SW 1271 (cell line): ENCODE measurements at regions not wholly inside any gene's neighbourhood (a gene's known extent, or its start where the extent isn't known, plus 50 kb on each side); places are given as distances from the start of the nearest gene placed in this dataset.

Experiments used
- DNase-seq, 2 experiments: peaks; one replicate each; lab custom pipeline; 2025; lab: John Stamatoyannopoulos, UW

DNA sequence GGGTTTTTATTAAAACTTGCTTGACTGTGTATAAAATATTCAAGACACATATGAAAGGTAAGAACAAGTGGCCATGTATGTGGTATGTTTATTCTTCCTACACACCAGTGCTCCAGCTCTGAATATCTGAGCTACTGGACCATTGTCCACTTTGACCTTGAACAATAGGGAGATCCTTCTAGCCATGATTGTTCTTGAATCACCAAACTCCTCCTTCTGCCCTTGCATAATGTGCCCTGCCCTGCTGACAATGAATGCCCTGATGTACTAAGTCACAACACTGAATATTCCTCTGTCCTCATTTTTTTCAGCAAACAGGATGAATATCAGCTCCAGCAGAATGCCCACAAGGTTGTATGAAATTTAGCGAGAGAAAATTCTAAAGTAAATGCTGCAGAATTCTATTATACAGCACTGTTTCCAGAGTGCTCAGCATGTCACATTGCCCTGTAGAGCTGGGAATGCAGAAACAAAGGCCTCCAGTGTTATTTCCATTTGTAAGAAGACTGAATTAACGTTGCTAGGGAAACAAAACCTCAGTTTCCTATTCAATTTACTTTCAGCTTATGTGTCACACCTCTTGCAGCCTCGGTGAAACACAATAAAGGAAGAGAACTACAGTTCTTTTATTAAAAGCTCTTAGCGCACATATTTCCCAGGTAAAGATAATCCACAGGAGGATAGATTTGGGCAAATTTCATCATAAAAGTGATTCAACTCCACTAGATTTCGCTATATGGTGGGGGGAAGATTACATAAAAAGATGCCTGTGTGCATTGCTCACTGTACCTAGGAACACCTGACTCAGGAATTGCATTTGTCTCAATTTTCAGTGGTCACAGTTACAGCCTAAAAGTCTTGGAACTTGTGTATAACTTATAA lies 187.4 kb upstream of the ATP1B1 start:
- no peak for DNase-seq

DNA sequence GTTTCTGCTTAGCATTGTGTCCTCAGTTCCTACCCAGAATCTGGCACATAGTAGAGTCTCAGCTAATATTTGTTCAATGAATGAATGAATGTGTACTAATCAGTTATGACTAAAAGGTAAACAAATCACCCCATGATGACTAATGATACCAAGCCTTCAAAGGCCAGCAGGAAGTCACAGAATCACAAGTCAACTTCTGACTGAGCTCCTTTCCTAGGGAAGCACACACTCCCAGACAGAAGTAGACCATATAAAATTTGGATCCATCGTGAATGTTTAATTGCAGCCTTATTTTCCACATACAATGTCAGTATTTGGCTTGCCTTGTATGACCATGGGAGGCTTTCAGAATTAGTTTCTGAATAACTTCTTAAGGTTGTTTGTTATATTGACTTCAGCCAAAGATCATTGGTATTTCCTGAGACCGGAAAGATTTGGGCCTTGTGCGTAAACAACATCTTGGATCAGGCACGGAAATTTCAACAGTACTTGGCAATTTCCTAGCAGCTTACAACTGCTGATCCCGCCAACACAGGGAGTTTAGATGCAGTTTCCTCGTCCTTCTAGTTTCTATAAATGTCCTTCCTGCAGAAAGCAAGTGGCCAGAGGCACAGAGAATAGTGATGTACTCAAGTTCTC lies 185.9 kb upstream of the ATP1B1 start:
- no peak for DNase-seq

DNA sequence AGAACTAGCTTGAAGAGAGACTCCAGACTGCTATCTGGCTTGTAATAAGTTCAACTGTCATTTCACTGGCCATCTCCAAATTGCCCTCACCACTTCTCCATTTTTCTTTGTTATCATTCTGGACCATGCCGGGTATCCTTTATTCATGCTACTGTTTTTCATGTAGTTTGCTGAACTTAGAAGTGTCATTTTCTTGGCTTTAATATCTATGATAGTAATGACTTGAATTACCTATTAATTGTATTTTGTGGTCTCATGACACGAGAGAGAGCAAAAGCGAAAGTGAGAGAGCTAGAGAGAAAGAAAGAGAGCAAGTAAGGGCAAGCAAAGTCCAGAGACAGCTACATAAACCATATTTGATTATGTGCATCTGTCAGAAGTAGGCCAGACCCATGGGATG lies 184.9 kb upstream of the ATP1B1 start:
- no peak for DNase-seq

DNA sequence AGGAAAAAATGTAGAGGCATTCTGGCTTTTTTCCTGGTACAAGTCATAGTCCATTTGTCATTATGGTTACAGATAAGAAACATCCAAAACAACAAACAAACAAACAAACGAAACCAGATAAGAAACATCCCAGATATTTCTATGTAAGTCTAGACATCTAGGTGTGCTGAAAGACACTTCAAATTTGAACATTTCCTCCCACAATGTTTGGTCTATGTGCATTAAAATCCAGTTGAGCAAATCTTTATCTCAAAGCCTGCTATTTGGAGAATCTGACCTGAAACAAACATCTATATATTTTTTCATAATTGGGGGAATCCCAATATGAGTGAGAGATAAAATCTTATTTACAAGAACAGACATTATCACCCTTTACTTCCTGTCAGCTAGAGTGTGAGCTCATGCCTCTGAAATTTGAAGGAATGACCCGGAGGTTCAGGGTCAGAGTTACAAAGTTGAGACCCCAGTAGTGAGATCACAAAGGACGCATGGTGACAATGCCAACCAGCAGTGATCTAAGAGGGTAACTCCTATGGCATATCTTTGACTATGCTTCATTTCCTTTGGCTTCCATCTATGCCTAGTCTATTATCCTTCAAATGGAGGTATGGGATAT lies 182.9 kb upstream of the ATP1B1 start:
- no peak for DNase-seq

DNA sequence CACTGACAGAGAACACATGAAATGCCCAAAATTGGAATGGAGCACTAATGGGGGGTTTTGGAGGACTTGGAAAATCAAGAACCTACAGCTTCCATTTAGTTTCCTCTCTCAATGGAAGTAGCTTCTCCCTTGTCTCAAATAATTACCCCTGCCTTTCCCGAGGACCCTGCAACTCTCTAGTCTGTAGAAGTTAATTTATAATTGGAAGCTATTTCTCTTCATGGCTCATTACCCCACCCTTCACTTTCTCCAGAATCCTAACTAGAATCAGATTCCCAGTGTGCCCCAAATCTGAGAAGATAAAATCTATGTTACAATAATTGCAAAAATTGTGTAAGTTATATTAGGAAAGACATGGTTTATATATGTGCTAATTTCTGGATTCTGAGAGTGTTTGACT lies 181.5 kb upstream of the ATP1B1 start:
- no peak for DNase-seq

DNA sequence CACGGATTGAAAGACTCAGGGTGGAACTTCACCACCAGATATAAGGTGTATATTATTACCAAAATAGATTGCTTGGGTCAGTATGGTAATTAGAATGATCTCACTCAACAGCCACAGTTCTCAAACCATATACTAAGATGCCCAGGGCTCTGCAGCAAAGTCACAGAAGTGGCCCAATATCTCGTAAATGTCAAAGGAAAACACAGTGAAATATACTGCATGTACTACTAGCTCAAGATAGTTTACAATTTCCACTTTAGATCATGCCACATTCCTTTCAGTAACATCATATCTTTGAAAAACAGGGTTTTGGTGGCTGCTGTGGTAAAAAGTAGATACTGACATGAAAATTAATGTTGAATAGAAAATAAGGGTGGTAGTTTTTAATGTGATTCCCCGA lies 180.3 kb upstream of the ATP1B1 start:
- DNase-seq: no peak

DNA sequence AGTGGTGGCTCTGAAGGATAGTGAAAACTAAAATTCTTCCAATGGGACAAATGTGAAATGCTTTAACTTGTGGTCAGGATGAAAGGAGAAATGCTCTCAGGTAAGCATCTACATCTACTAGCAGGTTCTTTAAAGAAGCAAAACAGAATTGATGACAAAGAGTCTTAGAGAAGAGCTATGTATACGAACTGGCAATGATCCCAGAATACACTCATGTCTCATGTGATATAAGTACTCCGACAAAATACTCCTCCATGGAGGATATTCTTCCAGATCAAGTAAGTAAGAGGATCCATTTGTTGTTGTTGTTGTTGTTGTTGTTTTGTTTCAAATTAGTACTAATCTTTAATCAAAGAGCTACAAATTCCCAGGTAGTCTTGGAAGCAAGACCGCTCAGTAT lies 174.0 kb upstream of the ATP1B1 start:
- DNase-seq: no peak

DNA sequence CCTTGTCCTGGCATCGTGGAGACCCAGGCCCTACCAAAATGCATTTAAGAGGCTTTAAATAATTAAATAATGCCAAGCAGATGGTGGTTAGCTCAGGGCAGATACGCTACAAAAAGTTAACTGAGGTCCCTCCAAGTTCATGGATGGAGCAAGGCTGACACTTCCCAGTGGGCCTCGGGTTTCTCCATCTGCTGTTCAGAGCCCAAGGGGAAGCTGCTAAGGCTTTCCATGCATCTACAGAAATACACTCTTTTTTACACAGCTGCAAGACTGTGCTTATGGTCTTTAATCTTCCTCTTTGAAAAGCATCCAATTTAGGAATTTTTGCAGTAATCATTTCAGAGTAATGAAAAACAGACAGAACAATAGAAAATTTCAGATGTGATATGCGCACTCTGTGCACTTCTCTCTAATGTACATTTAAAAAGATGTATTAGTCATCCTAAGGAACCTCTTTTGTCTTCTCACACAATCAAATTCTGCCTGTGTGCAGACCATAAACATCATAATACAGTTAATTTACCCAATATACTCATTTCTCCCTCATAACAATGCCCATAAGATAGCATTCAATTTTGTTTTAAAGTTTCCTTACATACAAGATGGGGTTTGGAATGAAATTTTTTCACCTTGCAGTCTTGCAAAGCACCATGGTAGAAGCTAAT lies 173.2 kb upstream of the ATP1B1 start:
- no peak for DNase-seq

DNA sequence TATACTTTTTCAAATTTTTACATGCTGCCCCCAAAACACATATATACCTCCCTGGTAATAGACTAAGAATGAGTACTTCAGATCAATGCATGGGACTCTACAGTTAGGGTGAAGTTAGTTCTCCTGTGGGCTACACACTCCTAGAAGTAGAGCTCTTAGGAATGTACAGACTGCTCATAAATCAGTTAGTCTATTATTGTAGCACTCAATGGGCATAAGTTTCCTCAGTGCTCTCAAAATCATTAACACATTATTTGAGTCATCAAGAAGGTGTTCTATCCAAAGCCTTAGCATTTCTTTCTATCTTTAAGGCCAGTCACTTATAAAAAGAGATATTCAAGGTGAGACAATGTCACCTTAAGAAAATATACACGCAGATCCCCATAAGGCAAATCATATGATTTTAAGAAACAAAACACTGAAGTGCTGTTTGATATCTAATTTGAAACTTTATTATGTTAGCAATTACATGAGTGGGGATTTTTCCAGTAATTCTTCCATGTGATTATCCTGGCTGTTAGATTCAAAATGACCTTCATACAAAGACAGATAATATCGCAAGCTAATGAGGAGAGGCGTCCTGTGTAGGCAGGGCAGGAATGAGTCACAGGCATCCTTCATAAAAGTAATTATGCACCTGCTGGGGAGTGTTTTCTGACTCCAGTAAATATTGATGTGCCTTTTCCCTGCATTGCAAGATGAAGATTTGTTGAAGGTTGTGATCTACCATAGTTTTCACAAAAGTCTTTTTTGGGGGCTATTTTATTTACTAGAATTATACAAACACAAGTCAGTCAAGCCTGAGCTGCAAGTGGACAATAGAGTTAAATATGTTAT lies 167.2 kb upstream of the ATP1B1 start:
- DNase-seq: no peak

DNA sequence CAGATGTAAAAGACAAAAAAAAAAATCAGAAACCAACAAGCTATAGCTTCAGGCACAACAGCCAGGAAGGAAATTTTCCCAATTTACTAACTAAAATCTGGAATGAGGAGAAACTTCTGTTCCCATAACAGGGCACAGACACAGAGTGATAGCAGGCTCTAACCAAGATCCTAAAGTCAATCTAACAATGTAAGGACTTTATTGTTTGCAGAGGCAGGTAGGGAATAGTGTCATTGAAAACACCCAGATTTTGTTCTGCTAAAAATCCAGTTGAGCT lies 166.6 kb upstream of the ATP1B1 start:
- DNase-seq: no peak

DNA sequence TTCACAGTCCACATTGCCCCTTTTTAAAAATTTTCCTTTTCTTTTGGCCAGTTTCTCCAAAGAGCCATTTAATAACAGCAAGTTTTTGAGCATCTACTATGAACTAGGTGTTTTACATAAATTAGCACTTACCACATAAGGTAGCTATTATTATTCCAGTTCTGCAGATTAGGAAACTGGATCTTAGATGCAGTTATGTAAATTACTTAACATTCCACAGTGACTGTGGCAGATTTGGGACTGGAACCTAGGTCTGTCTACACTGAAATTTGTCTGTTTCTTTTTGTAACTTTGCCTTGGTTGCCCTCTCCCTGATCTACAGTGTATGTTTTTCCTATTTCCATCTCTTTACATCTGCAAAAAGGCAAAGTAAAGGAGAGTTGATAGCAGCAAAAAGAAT lies 164.8 kb upstream of the ATP1B1 start:
- no peak for DNase-seq

DNA sequence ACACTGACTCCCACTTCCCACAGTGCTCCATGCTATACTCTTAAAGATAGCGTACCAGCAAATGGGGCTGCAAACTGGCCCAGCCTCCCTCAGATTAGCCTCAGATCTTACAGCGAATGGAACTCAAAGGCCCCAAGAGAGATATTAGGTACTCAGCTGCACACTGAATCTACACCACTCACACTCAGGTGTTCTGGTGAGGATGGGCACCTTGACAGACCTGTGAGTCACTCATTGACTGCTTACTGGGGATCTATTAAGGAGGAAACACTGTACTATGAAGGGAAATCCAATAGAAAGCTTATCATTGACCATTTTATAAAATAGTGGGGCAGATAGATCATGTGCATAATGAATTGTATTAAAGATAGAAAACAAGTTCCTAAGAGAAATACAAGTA lies 164.3 kb upstream of the ATP1B1 start:
- DNase-seq: no peak

DNA sequence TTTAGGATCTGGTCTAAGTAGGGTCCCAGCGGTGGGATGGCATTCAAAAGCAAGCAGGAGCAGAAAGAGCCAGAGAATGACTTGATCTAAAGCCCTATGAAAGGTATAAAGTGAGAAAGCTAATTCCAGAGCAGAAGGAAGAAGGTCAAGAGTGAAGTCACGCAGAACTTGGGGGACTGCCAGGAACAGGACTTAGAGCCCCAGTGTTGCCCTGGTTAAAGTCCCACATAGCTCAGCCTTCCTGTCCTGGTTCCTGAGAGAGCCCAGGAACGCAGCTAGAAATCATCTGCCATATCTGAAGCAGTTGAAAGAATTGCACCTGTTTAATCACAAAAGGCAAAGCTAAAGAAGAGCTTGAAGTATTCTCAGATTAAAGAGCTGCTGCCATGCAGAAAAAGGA lies 160.6 kb upstream of the ATP1B1 start:
- DNase-seq: no peak

DNA sequence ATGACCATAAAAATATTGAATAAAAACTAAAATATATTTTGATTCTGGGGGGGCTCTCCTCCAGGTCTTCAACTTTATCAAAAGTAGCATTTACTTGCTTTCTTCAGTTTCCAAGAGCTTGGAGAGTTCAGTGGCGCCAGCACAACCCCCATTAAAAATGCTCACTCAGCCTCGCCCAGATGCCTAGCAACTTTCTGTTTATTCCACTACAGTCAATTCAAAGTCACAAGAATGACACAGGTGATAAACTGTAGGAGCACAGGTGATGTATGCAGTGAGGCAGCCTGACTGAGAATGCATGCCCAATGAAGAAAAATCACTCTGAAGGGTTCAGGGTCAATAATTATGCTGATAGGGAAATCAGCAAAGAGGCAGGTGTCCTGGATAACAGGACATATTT lies 159.4 kb upstream of the ATP1B1 start:
- DNase-seq: no peak

DNA sequence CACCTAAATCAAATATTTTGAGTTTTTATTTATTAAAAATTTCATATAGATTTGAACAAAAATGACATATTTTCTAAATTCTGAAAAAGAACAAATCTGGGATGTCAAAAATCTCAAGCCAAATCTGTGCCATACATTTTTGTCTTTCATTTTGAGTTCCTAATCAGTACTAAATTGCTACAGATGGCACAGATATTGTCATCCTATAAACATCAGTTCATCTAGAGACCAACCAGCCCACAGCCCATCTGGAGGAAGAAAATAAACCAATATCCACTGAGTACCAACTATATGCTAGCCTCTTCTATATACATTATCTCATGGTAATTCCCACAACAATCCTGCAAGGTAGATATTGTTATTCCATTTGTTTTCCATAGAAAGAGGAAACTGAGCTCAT lies 156.8 kb upstream of the ATP1B1 start:
- no peak for DNase-seq

DNA sequence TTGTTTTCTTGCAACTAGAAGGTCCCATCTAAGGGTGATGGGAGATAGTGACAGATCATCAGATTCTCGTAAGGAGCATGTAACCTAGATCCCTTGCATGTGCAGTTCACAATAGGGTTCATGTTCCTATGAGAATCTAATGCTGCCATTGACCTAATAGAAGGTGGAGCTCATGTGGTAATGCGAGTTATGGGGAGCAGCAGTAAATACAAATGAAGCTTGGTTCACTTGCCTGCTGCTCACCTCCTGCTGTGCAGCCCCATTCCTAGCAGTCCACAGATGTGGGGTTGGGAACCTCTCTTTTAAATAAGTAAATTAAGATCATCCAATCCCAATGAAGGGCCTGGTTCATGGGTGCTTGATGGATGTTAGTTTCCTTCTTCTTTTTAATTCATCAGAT lies 148.7 kb upstream of the ATP1B1 start:
- DNase-seq: no peak

DNA sequence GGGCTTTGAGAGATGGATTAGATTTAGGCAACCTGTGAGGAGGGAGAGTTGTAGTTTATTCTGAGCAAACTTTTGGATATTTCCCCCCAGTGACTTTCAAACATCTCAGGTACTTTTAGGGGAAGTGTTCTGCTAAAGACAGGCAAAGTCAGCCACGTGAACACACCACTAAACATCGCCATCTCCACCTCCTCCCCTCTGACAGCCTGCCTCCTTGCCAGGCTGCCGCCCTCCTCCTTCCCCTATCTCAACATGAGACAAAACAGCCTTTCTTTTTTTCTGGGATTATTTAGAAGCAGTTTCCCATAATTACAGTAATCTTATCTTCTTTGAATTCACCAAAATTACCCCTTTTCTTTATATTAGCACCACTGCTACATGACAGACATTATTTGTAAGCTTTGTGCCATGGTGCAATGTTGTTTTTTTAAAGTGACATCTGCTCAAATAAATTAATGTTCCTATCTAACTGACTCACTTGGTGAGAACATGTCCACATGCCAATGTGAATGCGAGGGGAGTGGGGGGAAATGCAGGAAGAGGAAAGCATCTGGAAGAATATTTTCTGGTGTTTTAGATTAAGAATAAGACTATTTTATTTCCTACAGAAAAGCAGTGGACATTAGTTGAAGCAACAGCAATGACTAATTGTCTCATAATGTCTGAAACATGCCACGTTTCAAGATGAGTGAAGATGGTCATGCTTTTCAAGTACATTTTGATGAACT lies 147.8 kb upstream of the ATP1B1 start:
- no peak for DNase-seq

DNA sequence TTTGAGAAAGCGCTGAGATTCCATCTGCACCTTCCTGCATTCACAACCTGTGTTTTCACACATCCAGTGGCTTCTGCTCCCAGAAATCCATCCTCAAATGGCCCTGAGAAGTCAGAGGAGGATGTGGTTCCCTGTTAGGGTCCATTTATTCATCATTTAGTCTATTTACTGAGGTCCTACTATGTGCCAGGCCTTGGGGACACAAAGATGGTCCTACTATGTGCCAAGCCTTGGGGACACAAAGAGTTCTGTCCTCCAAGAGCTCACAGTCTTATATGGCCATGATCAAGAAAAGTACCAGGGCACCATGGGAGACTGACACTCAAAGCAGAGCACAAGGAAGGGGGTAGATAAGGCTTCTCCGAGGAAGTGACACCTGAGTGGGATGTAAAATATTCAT lies 147.1 kb upstream of the ATP1B1 start:
- DNase-seq: no peak

DNA sequence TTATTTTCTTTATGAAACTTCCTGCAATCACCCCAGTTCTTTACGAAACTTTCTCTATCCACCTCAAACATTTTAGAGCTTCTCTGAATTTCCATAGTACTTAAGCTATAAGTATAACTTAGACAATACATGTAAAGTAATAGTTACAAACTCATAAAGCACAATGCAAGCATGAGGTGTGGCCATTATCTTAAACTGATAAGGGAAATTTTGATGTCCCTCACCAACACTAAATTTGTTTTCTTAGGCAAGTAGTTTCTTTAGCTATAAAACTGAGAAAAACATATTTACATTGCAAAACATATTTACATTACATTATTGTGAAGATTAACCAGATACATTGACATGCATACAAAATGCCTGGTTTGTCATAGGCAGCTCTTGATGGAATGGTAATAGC lies 146.4 kb upstream of the ATP1B1 start:
- DNase-seq: no peak

DNA sequence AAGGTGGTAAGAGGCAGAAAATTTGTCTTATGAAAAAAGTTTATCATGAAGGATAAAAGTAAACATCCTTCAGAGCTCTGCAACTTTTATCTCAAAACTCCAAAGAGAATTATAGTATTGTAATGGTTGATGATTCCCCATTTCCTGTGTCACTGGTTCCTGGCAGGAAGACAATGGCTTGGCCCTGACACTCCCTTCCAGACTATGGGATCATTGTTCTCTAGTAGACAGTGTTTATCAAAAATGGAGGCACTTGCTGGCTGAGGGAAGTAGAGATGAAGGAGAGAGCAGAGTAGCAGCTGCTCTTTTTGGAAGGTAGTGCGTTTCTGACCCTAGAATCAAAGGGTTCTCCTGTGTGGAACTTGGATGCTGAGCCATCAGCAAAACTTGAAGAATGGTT lies 145.9 kb upstream of the ATP1B1 start:
- no peak for DNase-seq

DNA sequence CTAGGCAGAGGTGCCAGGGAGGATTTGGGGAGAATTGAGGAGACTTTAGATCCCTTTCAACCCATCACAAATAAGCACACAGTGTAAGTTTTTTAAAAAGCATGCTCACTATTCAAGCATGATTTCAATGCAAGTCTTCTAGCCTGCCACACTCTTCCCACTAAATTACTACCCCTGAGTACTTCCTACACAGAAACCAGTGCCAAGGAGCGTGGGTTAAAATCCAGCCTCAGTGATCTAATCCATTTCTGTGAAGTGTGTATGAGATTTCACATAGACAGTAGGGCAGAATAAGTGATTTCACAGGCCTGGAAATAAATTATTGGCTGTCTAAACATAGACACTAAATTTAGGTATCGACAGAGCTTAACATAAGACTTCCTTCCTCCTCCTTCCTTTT lies 142.9 kb upstream of the ATP1B1 start:
- no peak for DNase-seq

DNA sequence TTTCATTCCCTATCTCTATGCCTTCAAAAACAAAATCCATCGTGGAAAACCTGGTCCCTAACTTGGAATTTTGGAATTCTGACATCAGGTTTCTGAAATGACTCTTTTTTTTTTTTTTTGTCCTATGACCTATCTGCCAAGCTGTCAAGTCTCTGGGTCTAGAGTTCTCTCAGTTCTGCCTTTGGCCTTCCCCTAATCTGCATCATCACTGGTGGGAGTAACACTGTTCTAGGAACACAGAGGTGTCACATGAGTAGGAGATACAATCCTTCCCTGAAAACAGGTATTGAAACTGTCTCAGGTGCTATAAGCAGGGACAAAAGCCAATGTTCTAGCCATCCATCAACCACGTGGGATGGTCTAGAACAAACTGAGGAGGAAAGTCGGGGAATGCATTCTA lies 142.0 kb upstream of the ATP1B1 start:
- no peak for DNase-seq
